ENCODE measurements at regions not wholly inside any gene's neighbourhood (a gene's known extent, or its start where the extent isn't known, plus 50 kb on each side); places are given as distances from the start of the nearest gene placed in this dataset.
"Not testable (repeated sequence)": the region's sequence is repeated elsewhere in the genome, so short reads cannot be mapped to it uniquely, and the experiment has no call there.

DNA sequence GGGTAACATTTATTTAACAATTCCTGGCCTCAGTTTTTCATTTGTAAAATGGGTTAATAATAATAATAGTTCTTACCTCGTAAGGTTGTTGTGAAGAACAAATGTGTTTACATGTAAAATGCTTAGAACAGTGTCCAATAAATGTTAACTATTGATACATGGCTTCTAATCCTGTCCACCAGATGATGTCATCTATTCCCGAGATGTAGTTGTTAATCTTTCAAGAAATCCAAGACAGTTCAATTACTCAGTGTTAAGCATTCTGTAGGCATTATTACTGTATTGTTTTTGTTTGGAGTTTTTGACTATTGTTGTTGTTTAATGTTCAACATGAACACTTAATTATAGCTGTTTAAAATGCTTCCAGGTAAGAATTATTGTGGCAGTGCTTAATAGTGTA, 131.0 kb upstream of the FNDC3A start:
- DNase-seq (ENCODE audit: low spot score) = no peak

DNA sequence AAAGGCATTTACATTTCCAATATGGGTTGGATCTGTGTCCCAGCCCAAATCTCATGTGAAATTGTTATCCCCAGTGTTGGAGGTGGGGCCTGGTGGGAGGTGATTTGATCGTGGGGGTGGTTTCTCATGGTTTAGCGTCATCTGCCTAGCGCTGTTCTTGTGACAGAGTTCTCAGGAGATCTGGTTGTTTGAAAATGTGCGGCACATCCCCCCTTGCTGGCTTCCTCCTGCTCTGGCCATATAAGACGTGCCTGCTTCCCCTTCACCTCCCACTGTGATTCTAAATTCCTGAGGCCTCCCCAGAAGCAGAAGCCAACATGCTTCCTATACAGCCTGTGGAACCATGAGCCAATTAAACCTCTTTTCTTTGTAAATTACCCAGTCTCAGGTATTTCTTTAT, 126.2 kb upstream of the FNDC3A start:
- DNase-seq (ENCODE audit: low spot score) = no peak

GRCh38 chr13:48851707-48852106, 124.0 kb upstream of the FNDC3A start:
- no peak for DNase-seq (ENCODE audit: low spot score)

- DNase-seq (ENCODE audit: low spot score) = no peak
Observed at GRCh38 chr13:48852911-48853727, 122.6 kb upstream of the FNDC3A start.

DNA sequence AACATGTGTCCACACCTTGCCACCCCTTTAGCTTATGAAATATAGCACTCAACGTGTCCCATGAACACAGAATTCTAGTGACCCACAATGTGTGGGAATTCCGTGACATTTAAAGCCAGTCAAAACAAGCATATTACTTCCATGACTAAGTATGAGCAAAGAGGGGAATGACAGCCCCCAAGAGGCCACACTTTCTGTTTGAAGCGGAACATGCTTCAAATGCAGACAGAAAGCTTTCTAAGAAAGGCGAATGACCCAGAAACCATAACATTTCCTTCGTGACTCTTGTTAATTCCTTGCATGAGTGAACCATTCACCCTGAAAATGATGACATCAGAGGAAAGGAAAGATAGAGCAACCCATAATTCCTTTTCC, 122.0 kb upstream of the FNDC3A start:
- DNase-seq (ENCODE audit: low spot score) = no peak

DNA sequence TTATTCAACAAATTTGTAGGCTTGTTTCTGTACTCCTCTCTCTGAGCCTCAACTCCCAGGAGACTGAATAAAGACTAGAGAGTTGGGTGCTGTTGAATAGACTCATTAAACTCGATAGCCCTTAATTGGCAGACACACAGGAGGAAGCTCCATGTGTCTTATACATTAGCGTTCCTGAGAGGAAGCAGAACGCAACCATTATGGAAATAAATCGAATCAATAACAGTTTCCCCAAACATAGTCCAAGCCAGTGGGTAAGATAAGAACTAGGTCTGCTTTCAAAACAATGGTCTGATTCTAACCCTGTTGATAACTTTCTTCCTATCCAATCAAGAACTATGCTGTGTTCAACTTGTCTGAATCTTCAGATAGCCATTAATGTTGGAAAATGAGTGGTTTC, 118.1 kb upstream of the FNDC3A start:
- DNase-seq (ENCODE audit: low spot score) = no peak

GRCh38 chr13:48858122-48858902, 117.4 kb upstream of the FNDC3A start:
- no peak for DNase-seq (ENCODE audit: low spot score)

GRCh38 chr13:48859272-48860105, 116.2 kb upstream of the FNDC3A start:
- no peak for DNase-seq (ENCODE audit: low spot score)

DNA sequence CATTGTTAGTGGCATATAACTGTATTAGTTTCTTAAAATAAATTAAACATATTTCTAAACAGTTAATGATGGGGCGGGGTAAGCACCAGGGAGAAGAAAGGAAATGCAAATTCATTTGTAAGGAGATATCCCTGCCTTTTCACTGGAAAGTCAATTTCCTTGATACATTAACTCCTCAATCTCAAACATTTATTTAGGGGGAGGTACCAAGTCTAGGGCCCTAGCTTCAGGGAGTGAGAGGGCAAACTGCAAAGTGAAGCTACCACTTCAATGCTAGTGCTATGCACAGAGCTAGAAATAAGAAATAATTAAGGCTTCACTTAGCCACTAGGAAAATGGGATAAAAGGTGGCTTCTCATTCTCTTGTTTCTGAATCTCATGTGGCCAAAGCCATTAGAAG, 115.3 kb upstream of the FNDC3A start:
- no peak for DNase-seq (ENCODE audit: low spot score)

DNA sequence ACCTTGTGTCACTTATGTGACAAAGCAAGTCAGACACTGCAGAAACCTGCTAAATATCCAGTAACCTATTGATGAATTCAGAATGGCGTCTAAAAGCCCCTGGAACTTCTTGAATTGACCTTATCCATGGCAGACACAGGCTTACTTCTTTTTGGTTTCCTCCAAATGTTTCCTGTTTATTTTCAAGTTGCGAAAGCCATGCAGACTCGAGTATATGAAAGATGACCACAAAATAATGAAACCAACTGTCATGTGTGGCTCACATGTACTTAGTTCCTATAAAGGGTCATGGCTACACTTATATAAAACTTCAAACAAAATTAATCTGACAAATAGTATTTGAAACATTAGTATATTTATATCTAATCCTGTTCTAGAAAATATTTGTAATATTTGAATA, 113.1 kb upstream of the FNDC3A start:
- no peak for DNase-seq (ENCODE audit: low spot score)

- no peak for DNase-seq (ENCODE audit: low spot score)
Observed at GRCh38 chr13:48864100-48864499, 111.6 kb upstream of the FNDC3A start.

- DNase-seq (ENCODE audit: low spot score) = no peak
Observed at GRCh38 chr13:48866249-48866648, 109.5 kb upstream of the FNDC3A start.

DNA sequence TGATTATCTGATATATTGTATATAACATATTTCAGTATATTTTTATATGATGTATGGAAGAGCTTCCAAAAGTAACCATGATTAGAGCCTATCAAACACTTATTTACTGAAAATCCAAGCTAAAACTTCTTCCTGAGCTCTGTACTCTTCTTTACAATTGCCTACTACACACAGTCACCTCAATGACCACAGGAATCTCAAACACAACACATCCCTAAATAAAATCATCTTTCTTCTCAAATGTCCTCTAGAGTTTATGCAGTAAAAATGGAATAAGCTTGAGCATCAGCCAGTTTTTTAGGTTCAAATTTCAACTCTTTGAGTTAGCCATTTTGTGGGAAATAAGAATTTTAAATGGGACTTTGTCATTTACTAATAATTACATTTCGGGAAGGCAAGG, 102.6 kb upstream of the FNDC3A start:
- DNase-seq (ENCODE audit: low spot score) = no peak

DNA sequence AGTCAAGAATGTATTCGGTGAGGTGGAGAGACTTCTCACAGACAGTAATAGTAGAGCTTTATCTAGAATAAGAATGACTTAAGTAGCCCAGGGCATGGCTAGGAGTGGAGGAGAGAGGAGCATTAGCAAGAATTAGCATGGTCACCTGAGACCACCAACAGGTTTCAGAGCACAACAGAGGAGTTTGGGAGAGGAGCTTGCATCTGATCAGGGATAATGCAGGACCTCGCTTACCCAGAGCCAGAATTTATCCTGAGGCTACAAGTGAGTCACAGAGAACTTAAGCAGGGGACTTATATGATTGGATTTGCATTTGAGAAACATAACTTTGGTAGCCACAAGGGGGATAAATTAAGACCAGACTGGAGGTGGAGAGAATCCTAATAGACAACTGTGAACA, 102.1 kb upstream of the FNDC3A start:
- no peak for DNase-seq (ENCODE audit: low spot score)

- DNase-seq (ENCODE audit: low spot score) = no peak
Observed at GRCh38 chr13:48874165-48874564, 101.5 kb upstream of the FNDC3A start.

- no peak for DNase-seq (ENCODE audit: low spot score)
Observed at GRCh38 chr13:48875047-48875446, 100.7 kb upstream of the FNDC3A start.

DNA sequence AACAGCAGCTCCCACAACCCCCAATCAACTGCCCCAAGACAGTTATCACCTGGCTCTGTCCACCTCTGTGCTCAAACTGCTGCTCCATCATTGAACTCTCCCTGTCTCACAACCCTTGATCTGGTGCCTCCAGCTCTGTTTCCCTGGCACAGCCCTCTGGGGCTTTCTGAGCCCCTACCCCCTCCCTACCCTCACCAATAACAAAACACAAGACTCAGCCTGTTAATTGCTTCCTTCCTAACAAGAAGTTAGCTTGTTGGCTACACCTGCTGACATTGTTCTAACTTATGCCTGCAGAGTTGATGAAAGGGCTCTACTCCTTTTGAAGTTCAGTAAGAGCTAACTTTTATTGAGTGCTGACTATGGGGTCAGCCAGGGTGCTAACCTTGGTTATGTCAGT, 99.4 kb upstream of the FNDC3A start:
- DNase-seq (ENCODE audit: low spot score) = no peak

- no peak for DNase-seq (ENCODE audit: low spot score)
Observed at GRCh38 chr13:48879432-48879831, 96.3 kb upstream of the FNDC3A start.

- DNase-seq (ENCODE audit: low spot score) = no peak
Observed at GRCh38 chr13:48879854-48880253, 95.9 kb upstream of the FNDC3A start.

DNA sequence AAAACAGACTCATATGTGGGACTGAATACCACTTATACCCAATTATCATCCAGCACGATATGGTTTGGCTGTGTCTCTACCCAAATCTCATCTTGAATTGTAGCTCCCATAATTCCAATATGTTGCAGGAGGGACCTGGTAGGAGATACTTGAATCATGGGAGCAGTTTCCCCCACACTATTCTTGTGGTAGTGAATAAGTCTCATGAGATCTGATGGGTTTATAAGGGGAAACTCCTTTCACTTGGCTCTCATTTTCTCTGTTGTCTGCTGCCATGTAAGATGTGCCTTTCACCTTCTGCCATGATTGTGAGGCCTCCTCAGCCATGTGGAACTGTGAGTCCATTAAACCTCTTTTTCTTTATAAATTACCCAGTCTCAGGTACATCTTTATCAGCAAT, 91.9 kb upstream of the FNDC3A start:
- DNase-seq (ENCODE audit: low spot score) = not testable (repeated sequence)

- DNase-seq (ENCODE audit: low spot score) = no peak
Observed at GRCh38 chr13:48885027-48885395, 90.7 kb upstream of the FNDC3A start.

DNA sequence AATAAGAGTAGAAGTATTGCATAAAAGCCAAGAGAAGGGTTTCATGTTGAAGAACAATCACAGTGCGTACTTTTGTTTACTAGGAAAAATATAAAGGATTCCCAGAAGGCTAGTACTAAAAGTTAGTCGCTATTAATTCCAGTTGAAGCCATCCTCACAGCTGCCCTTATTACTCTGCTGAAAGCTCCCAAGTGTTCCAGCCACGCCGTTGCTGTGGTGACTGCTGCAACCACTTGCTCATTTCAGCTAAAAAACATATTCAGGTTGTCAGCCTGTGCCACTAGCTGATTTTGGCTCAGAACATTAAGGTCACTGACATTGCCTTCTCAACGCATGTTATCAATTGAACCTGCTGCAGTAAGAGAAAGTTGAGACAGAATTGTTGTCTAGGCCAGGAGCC, 87.1 kb upstream of the FNDC3A start:
- no peak for DNase-seq (ENCODE audit: low spot score)

- DNase-seq (ENCODE audit: low spot score) = no peak
Observed at GRCh38 chr13:48890391-48890790, 85.3 kb upstream of the FNDC3A start.

Data from A172 (cell line).